Lung (tissue), 11 donors: ENCODE measurements at regions not wholly inside any gene's neighbourhood (a gene's known extent, or its start where the extent isn't known, plus 50 kb on each side); places are given as distances from the start of the nearest gene placed in this dataset.

Experiments
- ATAC-seq: fragments of 200-7000 bp; cut with Tn5 transposase; one replicate; pipeline ENCODE4 v1.9.1; 2020; ENCODE audit warnings: moderate number of reproducible peaks; ENCODE audit not compliant: insufficient read depth, low FRiP score
- DNase-seq, 3 donors: peaks; one replicate each; pipeline ENCODE4 v3.0.0-alpha.2; 2013 to 2017
- H3K27ac ChIP-seq, 2 donors: one replicate each; pipeline ENCODE4 v1.5.1; 2013; ENCODE audit warnings: mild to moderate bottlenecking in 2 of 2, moderate library complexity in 2 of 2, control low read depth in 1 of 2, inconsistent platforms in 1 of 2, low read depth in 1 of 2, low read length in 1 of 2
- H3K27me3 ChIP-seq, 3 donors: one replicate each; pipeline ENCODE4 v1.5.1; 2013; ENCODE audit warnings: low read length in 2 of 3; ENCODE audit not compliant: control insufficient read depth in 3 of 3, insufficient read depth in 3 of 3
- H3K36me3 ChIP-seq, 4 donors: one replicate each; pipeline ENCODE4 v1.5.1; 2013; ENCODE audit warnings: low read length in 4 of 4, mild to moderate bottlenecking in 1 of 4, moderate library complexity in 1 of 4; ENCODE audit not compliant: control insufficient read depth in 4 of 4, insufficient read depth in 4 of 4
- H3K4me1 ChIP-seq, 5 donors: one replicate each; pipeline ENCODE4 v1.5.1; 2013; ENCODE audit warnings: low read length in 5 of 5, mild to moderate bottlenecking in 2 of 5, moderate library complexity in 1 of 5; ENCODE audit not compliant: control insufficient read depth in 5 of 5, insufficient read depth in 5 of 5
- H3K4me3 ChIP-seq: one replicate; pipeline ENCODE4 v1.5.1; 2013; ENCODE audit warnings: mild to moderate bottlenecking, control low read depth, moderate library complexity
- H3K9ac ChIP-seq, 2 donors: one replicate each; pipeline ENCODE4 v1.5.1; 2013; ENCODE audit warnings: low read length in 2 of 2, control low read depth in 1 of 2; ENCODE audit not compliant: insufficient read depth in 1 of 2
- H3K9me3 ChIP-seq, 4 donors: one replicate each; pipeline ENCODE4 v1.5.1; 2013; ENCODE audit warnings: low read length in 3 of 4, mild to moderate bottlenecking in 1 of 4, moderate library complexity in 1 of 4; ENCODE audit not compliant: control insufficient read depth in 4 of 4, insufficient read depth in 3 of 4
- CTCF ChIP-seq: IDR thresholded peaks from 2 replicates; pipeline ENCODE4 v1.5.1; 2012; ENCODE audit warnings: mild to moderate bottlenecking; ENCODE audit errors: control extremely low read depth, extremely low read depth
- WGBS, 2 donors: extraction: QIAGEN DNeasy Blood & Tissue Kit; methylation state at CpG; one replicate each; pipeline ENCODE4 v1.1.7; 2013; 5-methylcytosine and 5-hydroxymethylcytosine counted together
- donor health status: control.
- donor health status: control.
- donor health status: Bipolar disorder and iron deficiency.
- donor health status: healthy.
- donor health status: DM: yes; HTN: yes; CAD: no.

GRCh38 chrX:85504381-85504780 lies 124.9 kb upstream of the POF1B start:
- Histone ChIP-seq H3K9me3 (no peaks in the 10 kb centered on the region), H3K4me3 (no peak overlapping the region), H3K9ac (no peak overlapping the region), H3K36me3 (no peaks in the 10 kb centered on the region), H3K27ac (no peak overlapping the region), H3K27me3 (peaks cover 0 to 5% (median 3%) of the 10 kb centered on the region in 3 donors), H3K4me1 (no peaks in the 10 kb centered on the region)
- no peak for TF ChIP-seq CTCF
- DNase-seq, result no peak
- no peak for ATAC-seq
- 31 to 75% methylated on average over 1 of the region's 1 CpG for WGBS, 2 donors

GRCh38 chrX:85503258-85504158 lies 124.0 kb upstream of the POF1B start:
- ATAC-seq (no peak), DNase-seq (peak in 1 of 3 donors; percentile 1)
- no peak for TF ChIP-seq CTCF
- no peak overlapping the region for H3K27ac ChIP-seq
- no peak overlapping the region for H3K4me3 ChIP-seq
- no peaks in the 10 kb centered on the region for H3K9me3 ChIP-seq
- 52 to 65% methylated on average over 6 of the region's 6 CpGs for WGBS, 2 donors
- no peaks in the 10 kb centered on the region for H3K4me1 ChIP-seq
- no peaks in the 10 kb centered on the region for H3K36me3 ChIP-seq
- H3K27me3 ChIP-seq, result peaks cover 0 to 5% (median 0%) of the 10 kb centered on the region in 3 donors
- H3K9ac ChIP-seq, result no peak overlapping the region

- WGBS, 2 donors, result 52 to 89% methylated on average over 3 of the region's 3 CpGs
- Histone ChIP-seq H3K9me3 (no peaks in the 10 kb centered on the region), H3K9ac (no peak overlapping the region), H3K27ac (no peak overlapping the region), H3K4me1 (no peaks in the 10 kb centered on the region), H3K27me3 (peaks cover 0 to 5% (median 0%) of the 10 kb centered on the region in 3 donors), H3K36me3 (no peaks in the 10 kb centered on the region), H3K4me3 (no peak overlapping the region)
- DNase-seq, result no peak
- no peak for TF ChIP-seq CTCF
- ATAC-seq, result no peak
Observed at GRCh38 chrX:85501349-85501748, 121.9 kb upstream of the POF1B start.
